SK-N-MC (cell line): ENCODE measurements at regions not wholly inside any gene's neighbourhood (a gene's known extent, or its start where the extent isn't known, plus 50 kb on each side); places are given as distances from the start of the nearest gene placed in this dataset.
"Not testable (repeated sequence)": the region's sequence is repeated elsewhere in the genome, so short reads cannot be mapped to it uniquely, and the experiment has no call there.

Source experiments
- FOXP2 ChIP-seq: optimal IDR thresholded peaks from 2 replicates; pipeline ENCODE3; 2011; ENCODE audit warnings: mild to moderate bottlenecking, moderate library complexity; ENCODE audit not compliant: insufficient read depth; ENCODE audit errors: extremely low read length, control extremely low read depth
- POLR2AphosphoS5 ChIP-seq: IDR thresholded peaks from 2 replicates; pipeline ENCODE4 v1.6.1; 2012; ENCODE audit warnings: mild to moderate bottlenecking, low read depth, low read length, borderline replicate concordance

GRCh38 chr1:146387750-146388469, 159.1 kb upstream of the NOTCH2NLA start:
- TF ChIP-seq POLR2AphosphoS5, FOXP2: not testable (repeated sequence)
